SH-SY5Y (cell line): ENCODE measurements at regions not wholly inside any gene's neighbourhood (a gene's known extent, or its start where the extent isn't known, plus 50 kb on each side); places are given as distances from the start of the nearest gene placed in this dataset.

ENCODE experiments used
- GATA2 ChIP-seq: IDR thresholded peaks from 2 replicates; pipeline ENCODE4 v1.6.1; 2011; ENCODE audit warnings: mild to moderate bottlenecking, low read depth, low read length
- GATA3 ChIP-seq: IDR thresholded peaks from 2 replicates; pipeline ENCODE4 v1.6.1; 2011; ENCODE audit warnings: low read depth, mild to moderate bottlenecking, low read length, moderate library complexity

- TF ChIP-seq GATA2 (no peak), GATA3 (no peak)
These were observed 51.5 kb upstream of the MYL10 start for GRCh38 chr7:101680406-101681145.

- no peak for TF ChIP-seq GATA3
- no peak for TF ChIP-seq GATA2
These were observed 52.3 kb upstream of the MYL10 start for GRCh38 chr7:101681170-101682007.

GRCh38 chr7:101684983-101685330, 55.9 kb upstream of the MYL10 start:
- TF ChIP-seq GATA3 (no peak), GATA2 (no peak)

- TF ChIP-seq GATA2 (no peak), GATA3 (no peak)
These were observed 56.9 kb upstream of the MYL10 start for GRCh38 chr7:101686030-101686429.

- TF ChIP-seq GATA3 = no peak
- TF ChIP-seq GATA2 = no peak
These were observed 58.0 kb upstream of the MYL10 start for GRCh38 chr7:101687081-101687480.

GRCh38 chr7:101687791-101688182, 58.7 kb upstream of the MYL10 start:
- TF ChIP-seq GATA3 (no peak), GATA2 (no peak)

- no peak for TF ChIP-seq GATA2
- TF ChIP-seq GATA3 = no peak
These were observed 59.2 kb upstream of the MYL10 start for GRCh38 chr7:101688183-101688831.

GRCh38 chr7:101688995-101689907, 60.2 kb upstream of the MYL10 start:
- TF ChIP-seq GATA2 (no peak), GATA3 (no peak)

- TF ChIP-seq GATA2 = no peak
- no peak for TF ChIP-seq GATA3
These were observed 61.0 kb upstream of the MYL10 start for GRCh38 chr7:101690061-101690460.

GRCh38 chr7:101691822-101692384, 62.8 kb upstream of the MYL10 start:
- TF ChIP-seq GATA3 = no peak
- TF ChIP-seq GATA2 = no peak

GRCh38 chr7:101693498-101694091, 64.5 kb upstream of the MYL10 start:
- TF ChIP-seq GATA2 (no peak), GATA3 (no peak)

- TF ChIP-seq GATA2 (no peak), GATA3 (no peak)
These were observed 69.9 kb upstream of the MYL10 start for GRCh38 chr7:101698964-101699363.

- no peak for TF ChIP-seq GATA2
These were observed 70.3 kb upstream of the MYL10 start for GRCh38 chr7:101699399-101699798.

- TF ChIP-seq GATA3 (no peak), GATA2 (no peak)
These were observed 71.1 kb upstream of the MYL10 start for GRCh38 chr7:101699881-101700823.
